ENCODE measurements at regions not wholly inside any gene's neighbourhood (a gene's known extent, or its start where the extent isn't known, plus 50 kb on each side); places are given as distances from the start of the nearest gene placed in this dataset.

DNA sequence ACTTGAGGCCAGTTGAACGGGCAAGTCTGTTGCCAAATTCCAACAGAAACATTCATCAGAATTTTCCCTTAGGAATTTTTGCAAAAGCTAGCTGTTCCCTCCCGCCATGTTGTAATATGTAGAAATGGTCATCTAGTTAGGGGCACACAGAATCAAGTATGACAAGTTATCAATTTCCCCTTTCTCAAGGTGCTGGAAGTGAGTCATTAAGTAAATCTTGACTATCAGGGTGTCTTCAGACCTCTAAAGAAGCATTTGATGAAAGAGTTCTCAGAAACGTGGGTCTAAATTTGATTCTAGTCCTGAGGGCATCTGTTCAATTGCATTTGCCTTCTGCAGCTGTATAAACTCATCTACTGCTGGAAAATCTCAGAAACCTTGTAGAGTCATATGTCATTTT is 123.4 kb upstream of the FRMD4B start:
- TF ChIP-seq SIN3A (IDR thresholded peaks at IDR 0.05; ENCODE audit: borderline replicate concordance, insufficient read depth, low read length) (no peak), POLR2AphosphoS5 (IDR thresholded peaks at IDR 0.05; ENCODE audit: low read depth, low read length) (no peak), TAF1 (IDR thresholded peaks at IDR 0.05; ENCODE audit: borderline replicate concordance, insufficient read depth, low read length) (no peak), FOXP2 (optimal IDR thresholded peaks at IDR 0.05; ENCODE audit: borderline replicate concordance, extremely low read depth, extremely low read length, insufficient read depth) (no peak)

DNA sequence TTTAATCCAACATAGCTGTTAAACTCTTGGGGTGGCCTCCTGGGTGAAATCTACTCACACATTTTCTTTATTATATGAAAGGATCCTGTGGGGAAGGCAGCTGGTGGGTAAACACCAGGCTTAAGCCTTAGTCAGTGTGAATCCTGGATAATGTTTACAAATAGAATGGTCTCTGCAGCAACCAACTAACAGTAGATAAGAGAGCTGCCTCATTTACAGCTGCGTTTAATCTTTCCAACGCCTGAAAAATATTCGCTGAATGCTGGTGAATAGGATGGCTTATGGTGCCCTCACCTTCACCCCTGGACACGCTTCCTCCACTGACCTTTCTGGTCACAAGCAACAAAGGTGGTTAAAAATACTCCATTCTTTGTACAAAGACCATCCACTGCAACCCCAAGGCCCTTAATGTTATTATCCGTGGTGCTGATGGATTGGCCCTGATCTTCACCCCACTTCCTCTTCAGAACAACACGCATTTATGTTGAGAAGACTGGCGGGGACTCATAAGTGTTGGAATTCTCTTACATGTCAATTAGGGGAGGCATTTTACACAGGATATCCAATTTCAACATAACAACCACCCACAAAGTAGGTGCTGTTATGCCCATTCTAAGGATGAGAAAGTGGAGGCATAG is 120.0 kb upstream of the FRMD4B start:
- TF ChIP-seq FOXP2 (optimal IDR thresholded peaks at IDR 0.05; ENCODE audit: borderline replicate concordance, extremely low read depth, extremely low read length, insufficient read depth) (no peak), POLR2AphosphoS5 (IDR thresholded peaks at IDR 0.05; ENCODE audit: low read depth, low read length) (no peak)

DNA sequence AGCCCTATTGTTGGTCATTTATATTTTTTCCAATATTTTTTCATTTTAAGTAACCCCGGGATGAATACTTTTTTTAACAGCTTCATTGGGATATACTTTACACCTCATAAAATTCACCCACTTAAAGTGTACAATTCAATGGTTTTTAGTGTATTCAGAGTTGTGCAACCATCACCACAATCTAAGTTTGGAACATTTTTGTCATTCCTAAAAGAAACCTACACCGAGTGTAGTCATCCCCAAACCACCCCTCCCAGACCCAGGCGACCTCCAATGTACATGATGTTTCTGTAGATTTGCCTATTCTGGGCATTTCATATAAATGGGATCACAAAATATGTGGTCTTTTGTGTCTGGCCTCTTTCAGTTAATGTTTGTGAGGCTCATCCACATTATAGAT is 118.3 kb upstream of the FRMD4B start:
- TF ChIP-seq FOXP2 (optimal IDR thresholded peaks at IDR 0.05; ENCODE audit: borderline replicate concordance, extremely low read depth, extremely low read length, insufficient read depth) (no peak), TAF1 (IDR thresholded peaks at IDR 0.05; ENCODE audit: borderline replicate concordance, insufficient read depth, low read length) (no peak), SIN3A (IDR thresholded peaks at IDR 0.05; ENCODE audit: borderline replicate concordance, insufficient read depth, low read length) (no peak), POLR2AphosphoS5 (IDR thresholded peaks at IDR 0.05; ENCODE audit: low read depth, low read length) (no peak)
- TF ChIP-seq, protein P1, sequence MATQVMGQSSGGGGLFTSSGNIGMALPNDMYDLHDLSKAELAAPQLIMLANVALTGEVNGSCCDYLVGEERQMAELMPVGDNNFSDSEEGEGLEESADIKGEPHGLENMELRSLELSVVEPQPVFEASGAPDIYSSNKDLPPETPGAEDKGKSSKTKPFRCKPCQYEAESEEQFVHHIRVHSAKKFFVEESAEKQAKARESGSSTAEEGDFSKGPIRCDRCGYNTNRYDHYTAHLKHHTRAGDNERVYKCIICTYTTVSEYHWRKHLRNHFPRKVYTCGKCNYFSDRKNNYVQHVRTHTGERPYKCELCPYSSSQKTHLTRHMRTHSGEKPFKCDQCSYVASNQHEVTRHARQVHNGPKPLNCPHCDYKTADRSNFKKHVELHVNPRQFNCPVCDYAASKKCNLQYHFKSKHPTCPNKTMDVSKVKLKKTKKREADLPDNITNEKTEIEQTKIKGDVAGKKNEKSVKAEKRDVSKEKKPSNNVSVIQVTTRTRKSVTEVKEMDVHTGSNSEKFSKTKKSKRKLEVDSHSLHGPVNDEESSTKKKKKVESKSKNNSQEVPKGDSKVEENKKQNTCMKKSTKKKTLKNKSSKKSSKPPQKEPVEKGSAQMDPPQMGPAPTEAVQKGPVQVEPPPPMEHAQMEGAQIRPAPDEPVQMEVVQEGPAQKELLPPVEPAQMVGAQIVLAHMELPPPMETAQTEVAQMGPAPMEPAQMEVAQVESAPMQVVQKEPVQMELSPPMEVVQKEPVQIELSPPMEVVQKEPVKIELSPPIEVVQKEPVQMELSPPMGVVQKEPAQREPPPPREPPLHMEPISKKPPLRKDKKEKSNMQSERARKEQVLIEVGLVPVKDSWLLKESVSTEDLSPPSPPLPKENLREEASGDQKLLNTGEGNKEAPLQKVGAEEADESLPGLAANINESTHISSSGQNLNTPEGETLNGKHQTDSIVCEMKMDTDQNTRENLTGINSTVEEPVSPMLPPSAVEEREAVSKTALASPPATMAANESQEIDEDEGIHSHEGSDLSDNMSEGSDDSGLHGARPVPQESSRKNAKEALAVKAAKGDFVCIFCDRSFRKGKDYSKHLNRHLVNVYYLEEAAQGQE (IDR thresholded peaks at IDR 0.05; ENCODE audit: insufficient read depth in 1 of 2, low read depth in 2 of 2, low read length in 2 of 2) = no peak

DNA sequence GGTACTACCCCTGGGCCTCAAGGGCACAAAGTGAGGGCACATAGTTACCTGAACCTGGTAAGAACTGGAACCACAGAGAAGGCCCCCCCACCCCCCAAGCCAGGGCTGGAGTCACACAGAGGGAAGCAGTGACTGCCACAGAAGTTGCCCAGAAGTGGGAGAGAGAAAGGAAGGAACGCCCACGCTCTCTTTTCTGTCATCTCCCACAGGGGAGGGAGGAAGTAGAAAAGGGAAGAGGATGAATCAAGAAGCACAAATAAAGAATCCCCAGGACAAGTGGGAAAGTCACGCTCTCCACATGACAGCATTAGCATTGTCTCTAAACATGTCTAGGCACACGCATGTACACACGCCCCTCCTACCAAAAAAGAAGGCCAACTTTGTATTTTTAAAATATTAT is 114.7 kb upstream of the FRMD4B start:
- TF ChIP-seq, protein P1 (IDR thresholded peaks at IDR 0.05; ENCODE audit: insufficient read depth in 1 of 2, low read depth in 2 of 2, low read length in 2 of 2) = no peak

DNA sequence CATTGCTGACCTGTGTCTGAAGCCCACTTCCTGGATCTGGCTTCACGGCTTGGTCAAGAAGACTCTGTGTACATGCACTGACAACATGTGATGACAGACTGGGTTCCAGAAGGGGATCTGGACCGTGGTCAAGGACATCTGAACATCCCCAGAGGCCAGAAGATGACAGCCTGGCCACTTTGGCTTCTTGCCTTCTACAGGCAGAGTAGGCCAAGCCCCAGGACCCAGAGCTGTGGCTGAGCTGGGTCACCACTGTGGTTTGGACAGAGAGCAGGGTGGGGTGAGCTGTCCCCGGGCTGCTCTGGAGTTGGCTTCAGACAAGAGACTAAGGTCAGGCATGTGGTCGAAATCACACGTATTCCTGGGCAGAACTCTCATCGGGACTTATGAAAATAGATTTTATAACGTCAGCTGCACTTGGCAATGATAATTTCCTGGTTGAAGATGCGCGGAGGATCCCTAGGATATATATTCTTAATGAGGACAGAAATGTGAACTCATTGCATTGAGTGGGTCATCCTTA is 114.1 kb upstream of the FRMD4B start:
- TF ChIP-seq POLR2AphosphoS5 (IDR thresholded peaks at IDR 0.05; ENCODE audit: low read depth, low read length) (no peak), TAF1 (IDR thresholded peaks at IDR 0.05; ENCODE audit: borderline replicate concordance, insufficient read depth, low read length) (no peak), FOXP2 (optimal IDR thresholded peaks at IDR 0.05; ENCODE audit: borderline replicate concordance, extremely low read depth, extremely low read length, insufficient read depth) (no peak), SIN3A (IDR thresholded peaks at IDR 0.05; ENCODE audit: borderline replicate concordance, insufficient read depth, low read length) (no peak)
- TF ChIP-seq, protein P1 (IDR thresholded peaks at IDR 0.05; ENCODE audit: insufficient read depth in 1 of 2, low read depth in 2 of 2, low read length in 2 of 2) = no peak

DNA sequence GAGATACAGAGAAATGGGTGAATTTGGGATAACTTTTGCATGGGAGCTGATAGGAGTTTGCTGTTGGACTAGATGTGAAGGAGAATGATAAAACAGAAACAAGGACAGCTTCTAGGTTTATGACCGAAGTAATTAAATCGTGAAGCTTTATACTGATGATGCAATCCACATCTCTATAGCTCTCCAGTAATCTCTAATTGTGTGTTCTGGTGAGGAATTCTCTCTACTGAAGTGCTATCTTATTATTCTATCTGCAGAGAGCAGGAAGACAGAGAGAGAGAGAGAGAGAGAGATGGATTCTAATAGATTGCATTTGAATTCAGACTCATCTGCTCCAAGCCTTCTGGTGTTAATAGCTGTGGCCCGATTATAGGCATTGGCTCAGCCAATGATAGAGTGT is 113.5 kb upstream of the FRMD4B start:
- TF ChIP-seq SIN3A (IDR thresholded peaks at IDR 0.05; ENCODE audit: borderline replicate concordance, insufficient read depth, low read length) (no peak), TAF1 (IDR thresholded peaks at IDR 0.05; ENCODE audit: borderline replicate concordance, insufficient read depth, low read length) (no peak), FOXP2 (optimal IDR thresholded peaks at IDR 0.05; ENCODE audit: borderline replicate concordance, extremely low read depth, extremely low read length, insufficient read depth) (no peak), POLR2AphosphoS5 (IDR thresholded peaks at IDR 0.05; ENCODE audit: low read depth, low read length) (no peak)
- TF ChIP-seq, protein P1 (IDR thresholded peaks at IDR 0.05; ENCODE audit: insufficient read depth in 1 of 2, low read depth in 2 of 2, low read length in 2 of 2) = no peak

All from PFSK-1 (cell line).